Naive B cell (primary cell): ENCODE measurements at regions not wholly inside any gene's neighbourhood (a gene's known extent, or its start where the extent isn't known, plus 50 kb on each side); places are given as distances from the start of the nearest gene placed in this dataset.
"Not testable (repeated sequence)": the region's sequence is repeated elsewhere in the genome, so short reads cannot be mapped to it uniquely, and the experiment has no call there.

Experiments
- ATAC-seq, 2 donors: fragments of 150-1000 bp; cut with Tn5 transposase; 2 replicates each; pipeline ENCODE4 v1.10.0; 2021; ENCODE audit warnings: low read depth in 2 of 2, mild to moderate bottlenecking in 2 of 2, moderate library complexity in 2 of 2
- DNase-seq: peaks from one replicate; pipeline ENCODE4 v3.0.0; 2022
- H3K27ac Mint-ChIP-seq, 6 donors: one replicate each; pipeline ENCODE4 v1.8.0; 2020 to 2022; ENCODE audit warnings: mild to moderate bottlenecking in 6 of 6, mixed read lengths in 6 of 6, moderate library complexity in 5 of 6, inconsistent platforms in 2 of 6
- H3K27me3 Mint-ChIP-seq, 3 donors: one replicate each; pipeline ENCODE4 v1.8.0; 2021 to 2022; ENCODE audit warnings: mixed read lengths in 3 of 3, mild to moderate bottlenecking in 1 of 3
- H3K36me3 Mint-ChIP-seq, 2 donors: one replicate each; pipeline ENCODE4 v1.8.0; 2020 to 2022; ENCODE audit warnings: mixed read lengths in 2 of 2, inconsistent platforms in 1 of 2, mild to moderate bottlenecking in 1 of 2
- H3K4me1 Mint-ChIP-seq, 3 donors: one replicate each; pipeline ENCODE4 v1.8.0; 2020 to 2022; ENCODE audit warnings: mixed read lengths in 3 of 3, inconsistent platforms in 1 of 3, mild to moderate bottlenecking in 1 of 3, moderate library complexity in 1 of 3
- H3K4me3 Mint-ChIP-seq, 8 donors: one replicate each; pipeline ENCODE4 v1.8.0; 2020 to 2022; ENCODE audit warnings: mild to moderate bottlenecking in 8 of 8, mixed read lengths in 8 of 8, moderate library complexity in 8 of 8, inconsistent platforms in 2 of 8
- H3K9me3 Mint-ChIP-seq, 7 donors: one replicate each; pipeline ENCODE4 v1.8.0; 2020 to 2022; ENCODE audit warnings: mixed read lengths in 7 of 7, mild to moderate bottlenecking in 5 of 7, inconsistent platforms in 2 of 7, moderate library complexity in 1 of 7

GRCh38 chr21:35384375-35384774 lies 335.3 kb upstream of the RUNX1 start:
- Mint-ChIP-seq H3K9me3 (peaks cover 4 to 13% (median 9%) of the 10 kb centered on the region in 7 donors), H3K4me1 (no peaks in the 10 kb centered on the region), H3K27me3 (peaks cover 0 to 4% (median 0%) of the 10 kb centered on the region in 3 donors), H3K36me3 (peaks cover 5 to 11% of the 10 kb centered on the region in 2 donors), H3K4me3 (no peak overlapping the region), H3K27ac (peak overlapping the region in 1 of 6 donors; percentile 33)
- DNase-seq, result no peak
- no peak for ATAC-seq

GRCh38 chr21:35382696-35383095 lies 333.6 kb upstream of the RUNX1 start:
- Mint-ChIP-seq H3K36me3 (no peaks in the 10 kb centered on the region), H3K27ac (no peak overlapping the region), H3K9me3 (no peaks in the 10 kb centered on the region), H3K27me3 (no peaks in the 10 kb centered on the region), H3K4me1 (no peaks in the 10 kb centered on the region), H3K4me3 (no peak overlapping the region)
- no peak for DNase-seq
- no peak for ATAC-seq

- Mint-ChIP-seq H3K9me3 (no peaks in the 10 kb centered on the region), H3K27me3 (no peaks in the 10 kb centered on the region), H3K4me1 (no peaks in the 10 kb centered on the region), H3K27ac (no peak overlapping the region), H3K36me3 (no peaks in the 10 kb centered on the region), H3K4me3 (no peak overlapping the region)
- DNase-seq, result no peak
- no peak for ATAC-seq
These were observed 332.7 kb upstream of the RUNX1 start for GRCh38 chr21:35381743-35382310.

GRCh38 chr21:35380304-35380703 lies 331.2 kb upstream of the RUNX1 start:
- H3K4me3 Mint-ChIP-seq, ATAC-seq, DNase-seq, H3K27me3 Mint-ChIP-seq, H3K4me1 Mint-ChIP-seq, H3K36me3 Mint-ChIP-seq, H3K9me3 Mint-ChIP-seq: not testable (repeated sequence)
- H3K27ac Mint-ChIP-seq, result peak overlapping the region in 1 of 6 donors; percentile 28

- H3K36me3 Mint-ChIP-seq, result no peaks in the 10 kb centered on the region
- H3K9me3 Mint-ChIP-seq, result no peaks in the 10 kb centered on the region
- no peak overlapping the region for H3K27ac Mint-ChIP-seq
- no peak overlapping the region for H3K4me3 Mint-ChIP-seq
- H3K27me3 Mint-ChIP-seq, result no peaks in the 10 kb centered on the region
- no peaks in the 10 kb centered on the region for H3K4me1 Mint-ChIP-seq
- no peak for DNase-seq
- no peak for ATAC-seq
These were observed 329.8 kb upstream of the RUNX1 start for GRCh38 chr21:35378881-35379280.

GRCh38 chr21:35377505-35378090 lies 328.5 kb upstream of the RUNX1 start:
- H3K27me3 Mint-ChIP-seq, result no peaks in the 10 kb centered on the region
- no peaks in the 10 kb centered on the region for H3K4me1 Mint-ChIP-seq
- ATAC-seq (no peak), DNase-seq (no peak)
- no peaks in the 10 kb centered on the region for H3K36me3 Mint-ChIP-seq
- H3K4me3 Mint-ChIP-seq, result no peak overlapping the region
- no peak overlapping the region for H3K27ac Mint-ChIP-seq
- H3K9me3 Mint-ChIP-seq, result no peaks in the 10 kb centered on the region

GRCh38 chr21:35376406-35377135 lies 327.5 kb upstream of the RUNX1 start:
- Mint-ChIP-seq H3K36me3 (no peaks in the 10 kb centered on the region), H3K9me3 (no peaks in the 10 kb centered on the region), H3K4me3 (no peak overlapping the region), H3K4me1 (no peaks in the 10 kb centered on the region), H3K27me3 (no peaks in the 10 kb centered on the region), H3K27ac (no peak overlapping the region)
- DNase-seq (no peak), ATAC-seq (no peak)

- Mint-ChIP-seq H3K4me1 (no peaks in the 10 kb centered on the region), H3K9me3 (no peaks in the 10 kb centered on the region), H3K27me3 (no peaks in the 10 kb centered on the region), H3K27ac (no peak overlapping the region), H3K4me3 (no peak overlapping the region), H3K36me3 (no peaks in the 10 kb centered on the region)
- ATAC-seq (no peak), DNase-seq (no peak)
These were observed 326.0 kb upstream of the RUNX1 start for GRCh38 chr21:35375115-35375514.

GRCh38 chr21:35373998-35374397 lies 324.9 kb upstream of the RUNX1 start:
- ATAC-seq (no peak), DNase-seq (no peak)
- Mint-ChIP-seq H3K4me1 (no peaks in the 10 kb centered on the region), H3K27ac (no peak overlapping the region), H3K4me3 (no peak overlapping the region), H3K36me3 (no peaks in the 10 kb centered on the region), H3K9me3 (no peaks in the 10 kb centered on the region), H3K27me3 (no peaks in the 10 kb centered on the region)

GRCh38 chr21:35372201-35372600 lies 323.1 kb upstream of the RUNX1 start:
- Mint-ChIP-seq H3K36me3 (no peaks in the 10 kb centered on the region), H3K4me3 (no peak overlapping the region)
- no peak for ATAC-seq

GRCh38 chr21:35370671-35371070 lies 321.6 kb upstream of the RUNX1 start:
- Mint-ChIP-seq H3K27ac (peak overlapping the region in 1 of 6 donors; percentile 56), H3K36me3 (no peaks in the 10 kb centered on the region), H3K4me1 (no peaks in the 10 kb centered on the region), H3K27me3 (no peaks in the 10 kb centered on the region), H3K4me3 (no peak overlapping the region), H3K9me3 (no peaks in the 10 kb centered on the region)
- DNase-seq, result no peak
- no peak for ATAC-seq

More at GRCh38 chr21:35372201-35372600, 323.1 kb upstream of the RUNX1 start:
- Mint-ChIP-seq H3K9me3 (no peaks in the 10 kb centered on the region), H3K27ac (no peak overlapping the region), H3K4me1 (no peaks in the 10 kb centered on the region), H3K27me3 (no peaks in the 10 kb centered on the region)
- DNase-seq, result no peak

GRCh38 chr21:35370071-35370470 lies 321.0 kb upstream of the RUNX1 start:
- no peak for ATAC-seq
- H3K27ac Mint-ChIP-seq, result no peak overlapping the region

GRCh38 chr21:35368326-35368725 lies 319.2 kb upstream of the RUNX1 start:
- H3K36me3 Mint-ChIP-seq, result no peaks in the 10 kb centered on the region

More at GRCh38 chr21:35370071-35370470, 321.0 kb upstream of the RUNX1 start:
- Mint-ChIP-seq H3K4me1 (no peaks in the 10 kb centered on the region), H3K4me3 (no peak overlapping the region), H3K36me3 (no peaks in the 10 kb centered on the region), H3K27me3 (no peaks in the 10 kb centered on the region), H3K9me3 (no peaks in the 10 kb centered on the region)
- no peak for DNase-seq

GRCh38 chr21:35367553-35367952 lies 318.5 kb upstream of the RUNX1 start:
- Mint-ChIP-seq H3K4me3 (no peak overlapping the region), H3K9me3 (peaks cover 0 to 2% (median 0%) of the 10 kb centered on the region in 7 donors), H3K36me3 (no peaks in the 10 kb centered on the region), H3K27me3 (no peaks in the 10 kb centered on the region), H3K4me1 (no peaks in the 10 kb centered on the region), H3K27ac (no peak overlapping the region)
- ATAC-seq (no peak), DNase-seq (no peak)

More at GRCh38 chr21:35368326-35368725, 319.2 kb upstream of the RUNX1 start:
- H3K4me3 Mint-ChIP-seq, result peak overlapping the region in 1 of 8 donors; percentile 38
- no peaks in the 10 kb centered on the region for H3K27me3 Mint-ChIP-seq
- ATAC-seq (no peak), DNase-seq (no peak)
- H3K9me3 Mint-ChIP-seq, result peaks cover 0 to 2% (median 0%) of the 10 kb centered on the region in 7 donors
- H3K27ac Mint-ChIP-seq, result no peak overlapping the region
- no peaks in the 10 kb centered on the region for H3K4me1 Mint-ChIP-seq
